ENCODE measurements at regions not wholly inside any gene's neighbourhood (a gene's known extent, or its start where the extent isn't known, plus 50 kb on each side); places are given as distances from the start of the nearest gene placed in this dataset.

GRCh38 chr2:16148632-16149348 lies 208.4 kb downstream of the MYCN start:
- TF ChIP-seq, protein P1, sequence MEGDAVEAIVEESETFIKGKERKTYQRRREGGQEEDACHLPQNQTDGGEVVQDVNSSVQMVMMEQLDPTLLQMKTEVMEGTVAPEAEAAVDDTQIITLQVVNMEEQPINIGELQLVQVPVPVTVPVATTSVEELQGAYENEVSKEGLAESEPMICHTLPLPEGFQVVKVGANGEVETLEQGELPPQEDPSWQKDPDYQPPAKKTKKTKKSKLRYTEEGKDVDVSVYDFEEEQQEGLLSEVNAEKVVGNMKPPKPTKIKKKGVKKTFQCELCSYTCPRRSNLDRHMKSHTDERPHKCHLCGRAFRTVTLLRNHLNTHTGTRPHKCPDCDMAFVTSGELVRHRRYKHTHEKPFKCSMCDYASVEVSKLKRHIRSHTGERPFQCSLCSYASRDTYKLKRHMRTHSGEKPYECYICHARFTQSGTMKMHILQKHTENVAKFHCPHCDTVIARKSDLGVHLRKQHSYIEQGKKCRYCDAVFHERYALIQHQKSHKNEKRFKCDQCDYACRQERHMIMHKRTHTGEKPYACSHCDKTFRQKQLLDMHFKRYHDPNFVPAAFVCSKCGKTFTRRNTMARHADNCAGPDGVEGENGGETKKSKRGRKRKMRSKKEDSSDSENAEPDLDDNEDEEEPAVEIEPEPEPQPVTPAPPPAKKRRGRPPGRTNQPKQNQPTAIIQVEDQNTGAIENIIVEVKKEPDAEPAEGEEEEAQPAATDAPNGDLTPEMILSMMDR (IDR thresholded peaks at IDR 0.05; ENCODE audit: control insufficient read depth, extremely low read depth, insufficient read depth) = no peak
- no peak overlapping the region for H3K4me3 ChIP-seq (ENCODE audit: low read depth, low read length)
- DNase-seq (ENCODE audit: low read depth) = no peak

DNA sequence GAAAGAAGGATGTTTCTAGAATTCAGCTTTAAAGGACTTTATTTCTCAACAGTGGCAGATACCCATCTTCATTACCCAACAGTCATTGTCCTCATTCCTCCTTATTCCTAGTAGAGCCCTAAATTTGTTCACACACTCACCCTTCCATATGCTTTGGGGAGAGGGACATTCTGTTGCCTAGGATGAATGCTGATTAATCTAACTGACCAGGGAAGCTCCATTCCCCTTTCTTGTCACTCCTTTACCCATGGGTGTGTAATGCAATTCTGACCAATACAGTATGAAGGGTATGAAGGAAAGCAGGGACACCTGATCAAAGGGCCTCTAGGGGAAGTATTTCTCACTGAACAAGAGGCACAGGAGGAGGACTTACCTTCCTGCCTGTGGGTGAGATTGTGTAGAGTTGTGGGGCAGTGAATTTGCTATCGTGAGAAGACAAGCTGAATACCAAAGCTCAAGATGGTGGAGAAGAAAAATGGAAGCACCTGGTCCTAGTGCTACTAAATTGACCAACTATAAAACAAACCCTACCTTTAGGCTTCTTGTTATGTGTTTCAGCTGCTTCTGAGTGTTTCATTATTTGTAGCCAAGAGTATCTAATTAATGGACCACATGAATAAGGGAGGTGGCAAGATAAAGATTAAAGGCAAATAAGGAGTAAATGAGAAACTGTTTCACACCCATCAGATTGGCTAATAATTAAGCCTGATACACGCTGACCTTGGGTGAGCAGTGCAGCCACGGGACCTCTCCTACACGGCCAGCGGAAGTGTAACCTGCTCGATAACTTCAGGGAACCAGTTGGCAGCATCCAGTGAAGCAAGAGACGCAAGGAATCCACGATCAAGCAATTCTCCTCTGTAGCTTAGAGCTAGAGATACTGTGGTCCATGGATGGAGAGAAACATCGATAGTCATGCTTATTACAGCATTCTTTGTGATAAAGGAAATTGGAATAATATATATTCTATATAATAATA lies 202.3 kb downstream of the MYCN start:
- no peak for DNase-seq (ENCODE audit: low read depth)
- H3K4me3 ChIP-seq (ENCODE audit: low read depth, low read length) = no peak overlapping the region
- TF ChIP-seq, protein P1 (IDR thresholded peaks at IDR 0.05; ENCODE audit: control insufficient read depth, extremely low read depth, insufficient read depth) = no peak

DNA sequence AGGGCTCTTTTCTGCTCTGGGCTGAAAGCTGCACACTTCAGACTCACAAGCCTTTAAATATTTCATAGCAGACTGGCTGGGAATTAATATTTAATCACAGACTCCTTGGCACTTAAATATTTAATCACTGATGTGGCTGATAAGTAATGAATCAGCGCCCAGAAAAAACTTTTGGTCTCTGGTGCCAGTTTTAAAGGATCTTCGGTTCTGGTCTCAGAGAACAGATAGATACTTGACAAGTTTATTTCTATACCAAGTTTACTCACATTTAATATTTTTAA lies 201.2 kb downstream of the MYCN start:
- TF ChIP-seq, protein P1 (IDR thresholded peaks at IDR 0.05; ENCODE audit: control insufficient read depth, extremely low read depth, insufficient read depth) = no peak
- H3K4me3 ChIP-seq (ENCODE audit: low read depth, low read length) = no peak overlapping the region
- DNase-seq (ENCODE audit: low read depth) = peak; percentile 14

DNA sequence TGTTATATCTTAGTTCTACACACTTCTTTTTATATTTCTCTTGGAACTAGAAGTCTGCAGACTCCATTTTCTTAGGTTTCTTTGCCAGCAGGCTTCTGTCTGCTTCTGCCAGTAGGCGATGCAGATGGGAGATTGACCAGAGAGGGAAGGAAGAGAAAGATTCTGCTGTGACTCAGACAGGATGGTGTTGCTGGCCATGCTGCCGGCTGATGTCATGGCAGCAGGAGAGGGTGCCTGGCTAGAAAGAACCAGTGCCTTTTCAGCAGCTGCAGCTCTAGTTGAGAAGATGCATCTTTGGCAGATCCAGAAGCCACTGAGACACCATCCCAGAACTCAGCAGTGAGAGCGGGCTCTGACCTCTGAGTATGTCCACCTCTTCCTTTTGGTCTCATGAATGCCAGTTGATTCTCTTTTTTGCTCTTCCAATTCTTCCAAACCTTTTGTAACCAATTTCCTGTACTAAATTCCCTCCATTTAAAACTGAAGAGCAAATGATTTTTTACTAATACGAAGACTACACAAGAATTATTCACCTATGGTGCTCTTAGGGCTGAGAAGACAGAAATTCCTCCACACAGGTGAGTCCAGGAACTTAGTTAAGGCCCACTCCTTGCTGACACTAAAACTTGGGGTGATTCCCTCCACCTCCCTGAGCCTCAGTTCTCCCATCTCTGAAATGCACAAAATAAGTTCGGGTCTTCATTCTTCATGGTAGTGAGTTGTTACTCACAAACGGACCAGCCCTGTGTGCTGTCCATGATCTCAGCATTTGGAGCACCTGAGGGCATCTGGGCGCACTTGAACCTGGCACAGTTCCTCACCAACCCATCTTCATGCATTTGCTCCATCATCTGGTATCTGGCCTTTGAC lies 200.7 kb downstream of the MYCN start:
- H3K4me3 ChIP-seq (ENCODE audit: low read depth, low read length) = no peak overlapping the region
- no peak for DNase-seq (ENCODE audit: low read depth)
- TF ChIP-seq, protein P1 (IDR thresholded peaks at IDR 0.05; ENCODE audit: control insufficient read depth, extremely low read depth, insufficient read depth) = no peak

GRCh38 chr2:16139663-16140615 lies 199.6 kb downstream of the MYCN start:
- no peak overlapping the region for H3K4me3 ChIP-seq (ENCODE audit: low read depth, low read length)
- TF ChIP-seq, protein P1 (IDR thresholded peaks at IDR 0.05; ENCODE audit: control insufficient read depth, extremely low read depth, insufficient read depth) = no peak
- no peak for DNase-seq (ENCODE audit: low read depth)

All from LNCaP clone FGC (cell line).